RWPE2 (cell line): ENCODE measurements at regions not wholly inside any gene's neighbourhood (a gene's known extent, or its start where the extent isn't known, plus 50 kb on each side); places are given as distances from the start of the nearest gene placed in this dataset.
"Not testable (repeated sequence)": the region's sequence is repeated elsewhere in the genome, so short reads cannot be mapped to it uniquely, and the experiment has no call there.

Experiments
- ATAC-seq: fragments of 200-7000 bp; cut with Tn5 transposase; 3 replicates; pipeline ENCODE4 v1.9.1; 2021; ENCODE audit warnings: low read depth
- DNase-seq: peaks from one replicate; pipeline ENCODE4 v3.0.0-alpha.2; 2020; ENCODE audit warnings: low spot score
- H3K27ac ChIP-seq: fragments of 450-650 bp; 2 replicates; pipeline ENCODE4 v1.5.1; 2017; ENCODE audit warnings: mild to moderate bottlenecking; ENCODE audit not compliant: poor library complexity, severe bottlenecking
- H3K27me3 ChIP-seq: fragments of 250-450 bp; sonication (Bioruptor Pico); 2 replicates; pipeline ENCODE4 v1.5.1; 2021; ENCODE audit warnings: mild to moderate bottlenecking, moderate library complexity; ENCODE audit not compliant: insufficient read depth, poor library complexity, severe bottlenecking
- H3K36me3 ChIP-seq: fragments of 250-450 bp; sonication (Bioruptor Pico); 2 replicates; pipeline ENCODE4 v1.5.1; 2020; ENCODE audit warnings: low read depth, mild to moderate bottlenecking, moderate library complexity
- H3K4me1 ChIP-seq: fragments of 250-450 bp; sonication (Bioruptor Pico); 2 replicates; pipeline ENCODE4 v1.5.1; 2021; ENCODE audit warnings: mild to moderate bottlenecking, moderate library complexity; ENCODE audit not compliant: insufficient read depth, poor library complexity, severe bottlenecking
- H3K4me3 ChIP-seq: fragments of 250-450 bp; sonication (Bioruptor Pico); 2 replicates; pipeline ENCODE4 v1.5.1; 2021; ENCODE audit warnings: mild to moderate bottlenecking, moderate library complexity; ENCODE audit not compliant: severe bottlenecking
- H3K9me3 ChIP-seq: fragments of 250-450 bp; sonication (Bioruptor Pico); 2 replicates; pipeline ENCODE4 v1.5.1; 2021; ENCODE audit warnings: mild to moderate bottlenecking, moderate library complexity; ENCODE audit not compliant: severe bottlenecking

GRCh38 chr2:89246027-89246426 lies 554.6 kb downstream of the RPIA start:
- not testable (repeated sequence) for H3K36me3 ChIP-seq, ATAC-seq, H3K27ac ChIP-seq, H3K27me3 ChIP-seq, H3K4me3 ChIP-seq, H3K9me3 ChIP-seq, DNase-seq, H3K4me1 ChIP-seq

- not testable (repeated sequence) for ATAC-seq, DNase-seq
These were observed 555.1 kb downstream of the RPIA start for GRCh38 chr2:89246620-89247019.

GRCh38 chr2:89255013-89255412 lies 563.5 kb downstream of the RPIA start:
- not testable (repeated sequence) for H3K4me3 ChIP-seq, H3K4me1 ChIP-seq, DNase-seq, H3K27me3 ChIP-seq, H3K9me3 ChIP-seq, H3K36me3 ChIP-seq, ATAC-seq, H3K27ac ChIP-seq

More at GRCh38 chr2:89246620-89247019, 555.1 kb downstream of the RPIA start:
- H3K36me3 ChIP-seq, H3K4me3 ChIP-seq, H3K9me3 ChIP-seq, H3K4me1 ChIP-seq, H3K27me3 ChIP-seq, H3K27ac ChIP-seq: not testable (repeated sequence)

GRCh38 chr2:89273443-89273842 lies 582.0 kb downstream of the RPIA start:
- H3K4me3 ChIP-seq, H3K4me1 ChIP-seq, ATAC-seq, H3K9me3 ChIP-seq, DNase-seq, H3K36me3 ChIP-seq, H3K27me3 ChIP-seq, H3K27ac ChIP-seq: not testable (repeated sequence)

GRCh38 chr2:89280536-89280935 lies 589.1 kb downstream of the RPIA start:
- not testable (repeated sequence) for H3K9me3 ChIP-seq, H3K4me3 ChIP-seq, H3K36me3 ChIP-seq, H3K27ac ChIP-seq, DNase-seq, H3K27me3 ChIP-seq, H3K4me1 ChIP-seq
- peak; percentile 36; the same call in 1 of the 3 replicates for ATAC-seq

GRCh38 chr2:89286448-89287080 lies 595.1 kb downstream of the RPIA start:
- ATAC-seq, H3K36me3 ChIP-seq, H3K27me3 ChIP-seq, DNase-seq, H3K4me3 ChIP-seq, H3K9me3 ChIP-seq, H3K4me1 ChIP-seq, H3K27ac ChIP-seq: not testable (repeated sequence)

GRCh38 chr2:89287084-89287483 lies 595.6 kb downstream of the RPIA start:
- H3K27me3 ChIP-seq, H3K36me3 ChIP-seq, DNase-seq, ATAC-seq, H3K4me1 ChIP-seq, H3K9me3 ChIP-seq, H3K27ac ChIP-seq, H3K4me3 ChIP-seq: not testable (repeated sequence)

- H3K27me3 ChIP-seq, ATAC-seq: not testable (repeated sequence)
These were observed 600.3 kb downstream of the RPIA start for GRCh38 chr2:89291717-89292298.

GRCh38 chr2:89293399-89293798 lies 601.9 kb downstream of the RPIA start:
- not testable (repeated sequence) for H3K4me1 ChIP-seq, H3K27me3 ChIP-seq, H3K27ac ChIP-seq, H3K4me3 ChIP-seq, DNase-seq, H3K36me3 ChIP-seq, H3K9me3 ChIP-seq, ATAC-seq

More at GRCh38 chr2:89291717-89292298, 600.3 kb downstream of the RPIA start:
- H3K4me1 ChIP-seq, H3K4me3 ChIP-seq, H3K9me3 ChIP-seq, H3K36me3 ChIP-seq, H3K27ac ChIP-seq, DNase-seq: not testable (repeated sequence)

GRCh38 chr2:89294335-89294734 lies 602.9 kb downstream of the RPIA start:
- H3K4me3 ChIP-seq, H3K9me3 ChIP-seq, DNase-seq, ATAC-seq, H3K27ac ChIP-seq, H3K36me3 ChIP-seq, H3K4me1 ChIP-seq, H3K27me3 ChIP-seq: not testable (repeated sequence)

- DNase-seq, H3K4me1 ChIP-seq, H3K9me3 ChIP-seq, ATAC-seq, H3K4me3 ChIP-seq, H3K27me3 ChIP-seq, H3K36me3 ChIP-seq, H3K27ac ChIP-seq: not testable (repeated sequence)
These were observed 605.4 kb downstream of the RPIA start for GRCh38 chr2:89296820-89297398.
